Testis (tissue), 2 donors: ENCODE measurements at regions not wholly inside any gene's neighbourhood (a gene's known extent, or its start where the extent isn't known, plus 50 kb on each side); places are given as distances from the start of the nearest gene placed in this dataset.

Source experiments
- DNase-seq: peaks from one replicate; pipeline ENCODE4 v3.0.0-alpha.2; 2019
- H3K27ac ChIP-seq, 2 donors: fragments of 200-600 bp; sonication (generic); one replicate each; pipeline ENCODE4 v1.5.1; 2019
- H3K27me3 ChIP-seq: fragments of 200-600 bp; sonication (generic); one replicate; pipeline ENCODE4 v1.5.1; 2019
- H3K36me3 ChIP-seq: fragments of 200-600 bp; sonication (generic); one replicate; pipeline ENCODE4 v1.5.1; 2017; ENCODE audit warnings: low read depth; ENCODE audit errors: missing control alignments
- H3K4me1 ChIP-seq: fragments of 200-600 bp; sonication (generic); one replicate; pipeline ENCODE4 v1.5.1; 2019
- H3K4me3 ChIP-seq, 2 donors: fragments of 200-600 bp; sonication (generic); one replicate each; pipeline ENCODE4 v1.5.1; 2017 to 2019
- H3K9me3 ChIP-seq: fragments of 200-600 bp; sonication (generic); one replicate; pipeline ENCODE4 v1.5.1; 2017
- POLR2A ChIP-seq: fragments of 450-650 bp; IDR thresholded peaks from one replicate; pipeline ENCODE4 v1.6.1; 2017; ENCODE audit warnings: antibody characterized with exemption, mild to moderate bottlenecking, moderate library complexity
- WGBS, 2 donors: methylation state at CpG; one replicate each; pipeline ENCODE4 v1.1.5; 2018; 5-methylcytosine and 5-hydroxymethylcytosine counted together
- intact Hi-C: fragments of 100-400 bp; cut with DNase I; formaldehyde crosslinking; loops from one replicate; pipeline ENCODE4 v1.15.1; 2023; ENCODE audit warnings: low total_unique reads
- TF ChIP-seq, protein P1 (sequence below), 3 experiments: fragments of 450-650 bp in 2 of 3; fragments of 200-600 bp in 1 of 3; sonication (generic) in 1 of 3; IDR thresholded peaks; one replicate each; pipeline ENCODE4 v1.5.1; 2016 to 2019; ENCODE audit warnings: antibody characterized with exemption in 3 of 3, mild to moderate bottlenecking in 2 of 3, moderate library complexity in 1 of 3

DNA sequence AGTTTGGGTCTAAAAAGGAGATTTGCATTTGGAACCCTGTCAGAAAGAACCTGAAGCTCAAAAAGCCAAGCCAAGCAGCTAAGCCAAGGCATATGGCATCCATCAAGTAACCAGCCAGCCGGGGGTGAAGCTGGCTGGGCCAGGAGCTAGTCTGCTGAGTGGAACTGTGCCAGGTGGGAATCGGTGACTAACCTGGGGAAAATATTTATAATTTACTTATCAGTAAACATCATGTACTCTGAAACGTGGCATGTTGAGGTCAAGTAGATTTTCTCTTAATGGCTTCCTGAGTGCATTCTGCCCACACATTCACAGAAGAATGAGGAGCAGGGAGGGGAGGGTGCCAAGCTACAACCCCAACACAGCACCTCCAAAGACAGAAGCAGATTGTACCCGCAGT lies 70.5 kb upstream of the SESN3 start:
- intact Hi-C loops, result no loop called here

DNA sequence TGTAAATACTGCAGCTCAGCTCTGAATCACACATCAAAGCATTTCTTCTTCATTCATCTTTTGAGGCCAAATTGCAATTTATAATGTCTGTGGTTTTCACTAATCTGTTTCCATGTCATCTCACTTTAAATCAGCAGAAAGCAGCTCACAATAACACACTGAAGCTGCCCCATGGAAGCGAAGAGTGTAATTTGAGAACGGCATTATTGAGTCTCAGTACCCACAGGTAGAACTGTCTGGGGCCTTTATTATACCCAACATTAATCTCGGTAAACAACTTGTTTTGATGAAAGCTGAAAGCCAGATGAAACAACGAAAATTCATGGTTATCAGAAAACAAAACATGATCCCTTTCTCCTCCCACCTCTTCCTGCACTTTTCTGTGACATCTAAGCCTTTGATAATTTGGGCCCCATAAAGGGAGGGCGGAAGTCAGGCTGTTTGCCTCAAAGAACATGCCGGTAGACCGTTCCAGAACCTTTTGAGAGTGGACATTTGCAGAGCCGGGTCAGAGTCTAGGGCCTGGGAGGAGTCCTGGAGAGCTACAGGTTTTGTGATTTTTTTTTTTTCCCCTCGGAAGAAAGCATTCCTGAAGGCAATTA lies 68.2 kb upstream of the SESN3 start:
- Histone ChIP-seq H3K36me3 (no peaks in the 10 kb centered on the region), H3K27ac (no peak overlapping the region), H3K27me3 (no peaks in the 10 kb centered on the region), H3K4me3 (no peak overlapping the region), H3K9me3 (no peaks in the 10 kb centered on the region), H3K4me1 (peaks cover 3% of the 10 kb centered on the region)
- no peak for TF ChIP-seq POLR2A
- TF ChIP-seq, protein P1, sequence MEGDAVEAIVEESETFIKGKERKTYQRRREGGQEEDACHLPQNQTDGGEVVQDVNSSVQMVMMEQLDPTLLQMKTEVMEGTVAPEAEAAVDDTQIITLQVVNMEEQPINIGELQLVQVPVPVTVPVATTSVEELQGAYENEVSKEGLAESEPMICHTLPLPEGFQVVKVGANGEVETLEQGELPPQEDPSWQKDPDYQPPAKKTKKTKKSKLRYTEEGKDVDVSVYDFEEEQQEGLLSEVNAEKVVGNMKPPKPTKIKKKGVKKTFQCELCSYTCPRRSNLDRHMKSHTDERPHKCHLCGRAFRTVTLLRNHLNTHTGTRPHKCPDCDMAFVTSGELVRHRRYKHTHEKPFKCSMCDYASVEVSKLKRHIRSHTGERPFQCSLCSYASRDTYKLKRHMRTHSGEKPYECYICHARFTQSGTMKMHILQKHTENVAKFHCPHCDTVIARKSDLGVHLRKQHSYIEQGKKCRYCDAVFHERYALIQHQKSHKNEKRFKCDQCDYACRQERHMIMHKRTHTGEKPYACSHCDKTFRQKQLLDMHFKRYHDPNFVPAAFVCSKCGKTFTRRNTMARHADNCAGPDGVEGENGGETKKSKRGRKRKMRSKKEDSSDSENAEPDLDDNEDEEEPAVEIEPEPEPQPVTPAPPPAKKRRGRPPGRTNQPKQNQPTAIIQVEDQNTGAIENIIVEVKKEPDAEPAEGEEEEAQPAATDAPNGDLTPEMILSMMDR (IDR thresholded peaks at IDR 0.05), result no peak
- 47 to 54% methylated on average over 9 of the region's 9 CpGs for whole genome bisulfite sequencing, 2 donors
- intact Hi-C loops, result no loop called here
- no peak for DNase-seq

More for the DNA sequence above, 70.5 kb upstream of the SESN3 start:
- TF ChIP-seq POLR2A, result no peak
- Histone ChIP-seq H3K36me3 (no peaks in the 10 kb centered on the region), H3K27ac (no peak overlapping the region), H3K9me3 (no peaks in the 10 kb centered on the region), H3K4me1 (peaks cover 3% of the 10 kb centered on the region), H3K27me3 (no peaks in the 10 kb centered on the region), H3K4me3 (no peak overlapping the region)
- no peak for DNase-seq
- 38 to 51% methylated on average over 4 of the region's 4 CpGs for WGBS, 2 donors

DNA sequence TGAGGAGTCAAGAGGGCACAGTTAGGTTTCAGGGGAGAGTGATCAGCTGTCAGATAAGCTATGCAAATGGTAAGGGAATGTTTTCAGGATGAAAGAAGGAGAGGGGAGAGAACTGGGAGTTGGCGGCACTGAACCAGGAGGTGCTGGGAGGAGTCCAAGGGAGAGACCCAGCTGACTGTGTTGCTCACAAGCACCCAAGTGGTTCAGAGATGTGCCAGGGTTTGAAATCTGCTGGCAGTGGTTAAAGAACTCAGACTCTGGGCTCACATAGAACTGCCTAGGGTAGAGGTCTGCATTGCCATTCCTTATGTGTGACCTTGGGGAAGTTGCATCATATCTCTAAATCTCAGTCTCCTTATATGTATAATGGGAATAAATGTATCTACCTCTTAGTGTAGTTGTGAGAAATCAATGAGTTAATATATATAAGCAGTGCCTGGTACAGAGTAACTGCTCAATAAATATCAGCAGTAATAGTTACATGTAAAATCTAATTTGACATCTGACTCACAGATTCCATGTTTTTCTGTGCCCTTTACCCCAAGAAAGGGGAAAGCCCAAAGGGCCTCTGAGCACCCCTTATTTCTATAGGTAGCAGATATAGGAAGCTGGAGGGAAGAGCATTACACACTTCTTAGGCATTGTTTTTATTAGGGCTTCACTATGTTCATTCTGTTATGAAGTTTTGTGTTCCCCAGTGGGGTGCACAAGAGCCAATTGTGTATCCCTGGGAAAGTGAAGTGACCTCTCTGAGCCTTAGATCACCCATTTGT lies 66.9 kb upstream of the SESN3 start:
- Histone ChIP-seq H3K36me3 (no peaks in the 10 kb centered on the region), H3K4me1 (peaks cover 3% of the 10 kb centered on the region), H3K27me3 (no peaks in the 10 kb centered on the region), H3K27ac (no peak overlapping the region), H3K4me3 (no peak overlapping the region), H3K9me3 (no peaks in the 10 kb centered on the region)
- TF ChIP-seq, protein P1 (IDR thresholded peaks at IDR 0.05), result no peak
- no peak for TF ChIP-seq POLR2A
- intact Hi-C loops, result no loop called here
- WGBS, 2 donors, result 90 to 93% methylated on average over 1 of the region's 1 CpG
- no peak for DNase-seq

DNA sequence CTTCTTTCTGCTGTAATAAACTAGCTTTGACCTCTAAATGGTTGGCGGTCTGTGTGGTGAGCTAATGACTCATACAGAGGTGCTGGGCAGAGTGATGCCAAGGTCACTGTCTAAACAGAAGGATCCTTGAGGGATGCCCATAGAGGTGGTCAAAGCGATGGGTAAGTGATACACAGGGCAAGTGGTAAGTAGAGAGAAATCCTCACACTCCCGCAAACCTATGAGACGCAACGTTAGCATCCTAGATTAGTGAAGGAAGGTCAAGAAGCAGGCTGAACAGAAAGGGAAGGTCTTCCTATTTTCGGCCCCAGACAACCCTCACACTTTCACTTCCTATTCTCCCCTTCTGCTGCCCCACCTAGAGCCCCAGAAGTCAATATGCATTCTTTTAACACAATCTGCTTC lies 65.6 kb upstream of the SESN3 start:
- TF ChIP-seq, protein P1 (IDR thresholded peaks at IDR 0.05), result no peak
- no peak for TF ChIP-seq POLR2A
- WGBS, 2 donors, result 80 to 85% methylated on average over 6 of the region's 6 CpGs
- DNase-seq, result no peak
- Histone ChIP-seq H3K27me3 (no peaks in the 10 kb centered on the region), H3K4me3 (no peak overlapping the region), H3K27ac (no peak overlapping the region), H3K36me3 (no peaks in the 10 kb centered on the region), H3K9me3 (no peaks in the 10 kb centered on the region), H3K4me1 (peaks cover 3% of the 10 kb centered on the region)
- intact Hi-C loops, result no loop called here

DNA sequence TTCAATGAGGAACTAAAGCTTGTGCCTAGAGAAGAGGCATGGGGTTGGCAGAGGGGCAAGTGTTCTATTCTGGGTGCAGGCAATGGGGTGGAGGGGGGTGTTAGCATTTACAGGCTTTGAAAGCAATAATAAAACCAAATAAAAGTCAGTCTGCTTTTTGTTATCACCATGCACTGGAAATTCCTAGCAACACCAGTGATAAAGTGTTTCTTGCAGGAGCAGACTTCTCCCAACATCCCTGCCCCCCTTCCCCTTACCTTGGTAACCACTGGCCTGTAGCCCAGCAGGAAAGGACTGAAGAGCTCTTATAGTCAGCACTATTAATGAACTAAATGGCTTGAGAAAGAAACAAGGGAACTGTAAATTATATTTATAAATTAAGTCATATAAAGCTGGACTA lies 65.2 kb upstream of the SESN3 start:
- H3K4me1 ChIP-seq, result peaks cover 3% of the 10 kb centered on the region
- intact Hi-C loops, result no loop called here
- TF ChIP-seq POLR2A, result no peak
- TF ChIP-seq, protein P1 (IDR thresholded peaks at IDR 0.05), result no peak
- no peaks in the 10 kb centered on the region for H3K36me3 ChIP-seq
- no peak for DNase-seq
- no peaks in the 10 kb centered on the region for H3K27me3 ChIP-seq
- H3K9me3 ChIP-seq, result no peaks in the 10 kb centered on the region
- H3K27ac ChIP-seq, result no peak overlapping the region
- H3K4me3 ChIP-seq, result no peak overlapping the region
